Suprapubic skin (tissue), 4 donors: ENCODE measurements at regions not wholly inside any gene's neighbourhood (a gene's known extent, or its start where the extent isn't known, plus 50 kb on each side); places are given as distances from the start of the nearest gene placed in this dataset.

Source experiments
- POLR2A ChIP-seq, 2 donors: fragments of 450-650 bp; IDR thresholded peaks; one replicate each; pipeline ENCODE4 v1.6.1; 2017; ENCODE audit warnings: antibody characterized with exemption in 2 of 2, mild to moderate bottlenecking in 2 of 2, moderate library complexity in 2 of 2
- POLR2AphosphoS5 ChIP-seq, 3 donors: sonication (generic); formaldehyde crosslinking; IDR thresholded peaks; one replicate each; pipeline ENCODE4 v1.6.1; 2017; ENCODE audit warnings: antibody characterized with exemption in 3 of 3
- TF ChIP-seq, protein P1 (sequence below), 2 donors: fragments of 200-600 bp in 1 of 2; fragments of 450-650 bp in 1 of 2; sonication (generic) in 1 of 2; IDR thresholded peaks; one replicate each; pipeline ENCODE4 v1.5.1; 2016 to 2019; ENCODE audit warnings: antibody characterized with exemption in 2 of 2, mild to moderate bottlenecking in 1 of 2, moderate library complexity in 1 of 2

GRCh38 chr14:48553443-48553842 is 878.0 kb upstream of the MDGA2 start:
- no peak for TF ChIP-seq POLR2A (IDR thresholded peaks at IDR 0.05)
- TF ChIP-seq, protein P1, sequence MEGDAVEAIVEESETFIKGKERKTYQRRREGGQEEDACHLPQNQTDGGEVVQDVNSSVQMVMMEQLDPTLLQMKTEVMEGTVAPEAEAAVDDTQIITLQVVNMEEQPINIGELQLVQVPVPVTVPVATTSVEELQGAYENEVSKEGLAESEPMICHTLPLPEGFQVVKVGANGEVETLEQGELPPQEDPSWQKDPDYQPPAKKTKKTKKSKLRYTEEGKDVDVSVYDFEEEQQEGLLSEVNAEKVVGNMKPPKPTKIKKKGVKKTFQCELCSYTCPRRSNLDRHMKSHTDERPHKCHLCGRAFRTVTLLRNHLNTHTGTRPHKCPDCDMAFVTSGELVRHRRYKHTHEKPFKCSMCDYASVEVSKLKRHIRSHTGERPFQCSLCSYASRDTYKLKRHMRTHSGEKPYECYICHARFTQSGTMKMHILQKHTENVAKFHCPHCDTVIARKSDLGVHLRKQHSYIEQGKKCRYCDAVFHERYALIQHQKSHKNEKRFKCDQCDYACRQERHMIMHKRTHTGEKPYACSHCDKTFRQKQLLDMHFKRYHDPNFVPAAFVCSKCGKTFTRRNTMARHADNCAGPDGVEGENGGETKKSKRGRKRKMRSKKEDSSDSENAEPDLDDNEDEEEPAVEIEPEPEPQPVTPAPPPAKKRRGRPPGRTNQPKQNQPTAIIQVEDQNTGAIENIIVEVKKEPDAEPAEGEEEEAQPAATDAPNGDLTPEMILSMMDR (IDR thresholded peaks at IDR 0.05) = no peak
- no peak for TF ChIP-seq POLR2AphosphoS5 (IDR thresholded peaks at IDR 0.05)
